DND-41 (cell line): ENCODE measurements at regions not wholly inside any gene's neighbourhood (a gene's known extent, or its start where the extent isn't known, plus 50 kb on each side); places are given as distances from the start of the nearest gene placed in this dataset.

Experiments used
- ATAC-seq: fragments of 200-7000 bp; cut with Tn5 transposase; 3 replicates; pipeline ENCODE4 v1.9.1; 2021; ENCODE audit warnings: low read depth; ENCODE audit not compliant: insufficient read depth
- DNase-seq: peaks from one replicate; pipeline ENCODE4 v3.0.0-alpha.2; 2020
- H2AFZ ChIP-seq: 2 replicates; pipeline ENCODE4 v1.6.0; 2012; ENCODE audit warnings: low read depth, low read length
- H3K27ac ChIP-seq: 2 replicates; pipeline ENCODE4 v1.5.1; 2012; ENCODE audit warnings: low read length, inconsistent platforms
- H3K27me3 ChIP-seq: fragments of 200-600 bp; sonication (generic); 2 replicates; pipeline ENCODE4 v1.6.0; 2012; ENCODE audit warnings: low read length, mild to moderate bottlenecking, inconsistent platforms; ENCODE audit not compliant: insufficient read depth, poor library complexity
- H3K36me3 ChIP-seq: 2 replicates; pipeline ENCODE4 v1.5.1; 2012; ENCODE audit warnings: low read length, inconsistent platforms; ENCODE audit not compliant: insufficient read depth
- H3K4me1 ChIP-seq: 2 replicates; pipeline ENCODE4 v1.5.1; 2012; ENCODE audit warnings: mild to moderate bottlenecking, low read length; ENCODE audit not compliant: insufficient read depth
- H3K4me2 ChIP-seq: 2 replicates; pipeline ENCODE4 v1.6.0; 2012; ENCODE audit warnings: mild to moderate bottlenecking, moderate library complexity, low read length, inconsistent platforms; ENCODE audit not compliant: insufficient read depth
- H3K4me3 ChIP-seq, 2 experiments: fragments of 200-600 bp in 1 of 2; shearing (Covaris generic) in 1 of 2; 2 replicates each; pipeline ENCODE4 v1.5.1; 2012 to 2016; ENCODE audit warnings: inconsistent platforms in 2 of 2, low read length in 2 of 2, mild to moderate bottlenecking in 2 of 2, low read depth in 1 of 2, moderate library complexity in 1 of 2
- H3K79me2 ChIP-seq: 2 replicates; pipeline ENCODE4 v1.6.0; 2012; ENCODE audit warnings: low read length, inconsistent platforms; ENCODE audit not compliant: insufficient read depth
- H3K9ac ChIP-seq: 2 replicates; pipeline ENCODE4 v1.6.0; 2012; ENCODE audit warnings: low read depth, mild to moderate bottlenecking, inconsistent platforms, low read length, moderate library complexity
- H3K9me3 ChIP-seq: 2 replicates; pipeline ENCODE4 v1.5.1; 2012; ENCODE audit warnings: low read length, moderate library complexity, mild to moderate bottlenecking, inconsistent platforms; ENCODE audit not compliant: insufficient read depth, severe bottlenecking
- H4K20me1 ChIP-seq: 2 replicates; pipeline ENCODE4 v1.6.0; 2012; ENCODE audit warnings: low read length; ENCODE audit not compliant: insufficient read depth
- CTCF ChIP-seq: IDR thresholded peaks from 2 replicates; pipeline ENCODE4 v1.5.1; 2012; ENCODE audit warnings: borderline replicate concordance, low read length, moderate library complexity, mild to moderate bottlenecking; ENCODE audit not compliant: poor library complexity, severe bottlenecking; ENCODE audit errors: extremely low read depth
- EZH2 ChIP-seq: IDR thresholded peaks from 3 replicates; pipeline ENCODE4 v1.6.1; 2012; ENCODE audit warnings: borderline replicate concordance, low read depth, mild to moderate bottlenecking, moderate library complexity, low read length, inconsistent platforms; ENCODE audit not compliant: severe bottlenecking

- no peak overlapping the region; the same call in 1 of the 2 replicates for H3K27ac ChIP-seq
- no peak overlapping the region for H3K4me2 ChIP-seq
- peaks cover 6% of the 10 kb centered on the region for H3K9me3 ChIP-seq
- TF ChIP-seq CTCF (no peak), EZH2 (no peak)
- no peaks in the 10 kb centered on the region for H3K27me3 ChIP-seq
- no peak overlapping the region for H2AFZ ChIP-seq
- ATAC-seq (no peak), DNase-seq (no peak)
- no peaks in the 10 kb centered on the region for H4K20me1 ChIP-seq
- no peaks in the 10 kb centered on the region for H3K36me3 ChIP-seq
- H3K4me1 ChIP-seq: peaks cover 26% of the 10 kb centered on the region
- no peak overlapping the region for H3K9ac ChIP-seq
- no peak overlapping the region for H3K4me3 ChIP-seq
- H3K79me2 ChIP-seq: no peaks in the 10 kb centered on the region
Measured at GRCh38 chr2:239590995-239591915, 190.4 kb upstream of the HDAC4 start.

- DNase-seq (no peak), ATAC-seq (no peak)
- Histone ChIP-seq H3K9ac (no peak overlapping the region), H3K79me2 (no peaks in the 10 kb centered on the region), H3K4me3 (no peak overlapping the region), H2AFZ (no peak overlapping the region), H3K27ac (peak overlapping the region; percentile 81), H3K4me1 (peaks cover 26% of the 10 kb centered on the region), H4K20me1 (no peaks in the 10 kb centered on the region), H3K27me3 (no peaks in the 10 kb centered on the region), H3K9me3 (peaks cover 6% of the 10 kb centered on the region), H3K36me3 (no peaks in the 10 kb centered on the region), H3K4me2 (no peak overlapping the region)
- TF ChIP-seq CTCF (no peak), EZH2 (no peak)
Measured at GRCh38 chr2:239590276-239590675, 189.5 kb upstream of the HDAC4 start.

- peak overlapping the region; percentile 81 for H3K27ac ChIP-seq
- no peak overlapping the region for H3K4me2 ChIP-seq
- H3K27me3 ChIP-seq: no peaks in the 10 kb centered on the region
- DNase-seq (no peak), ATAC-seq (no peak)
- no peaks in the 10 kb centered on the region for H4K20me1 ChIP-seq
- peak overlapping the region; percentile 31; the same call in 1 of the 2 replicates for H3K9ac ChIP-seq
- H3K4me3 ChIP-seq: no peak overlapping the region
- H2AFZ ChIP-seq: no peak overlapping the region
- no peaks in the 10 kb centered on the region for H3K79me2 ChIP-seq
- H3K36me3 ChIP-seq: no peaks in the 10 kb centered on the region
- peaks cover 26% of the 10 kb centered on the region for H3K4me1 ChIP-seq
- TF ChIP-seq EZH2: no peak
- no peak for TF ChIP-seq CTCF
- H3K9me3 ChIP-seq: peaks cover 6% of the 10 kb centered on the region
Measured at GRCh38 chr2:239589833-239590232, 189.0 kb upstream of the HDAC4 start.
